ENCODE measurements at regions not wholly inside any gene's neighbourhood (a gene's known extent, or its start where the extent isn't known, plus 50 kb on each side); places are given as distances from the start of the nearest gene placed in this dataset.

DNA sequence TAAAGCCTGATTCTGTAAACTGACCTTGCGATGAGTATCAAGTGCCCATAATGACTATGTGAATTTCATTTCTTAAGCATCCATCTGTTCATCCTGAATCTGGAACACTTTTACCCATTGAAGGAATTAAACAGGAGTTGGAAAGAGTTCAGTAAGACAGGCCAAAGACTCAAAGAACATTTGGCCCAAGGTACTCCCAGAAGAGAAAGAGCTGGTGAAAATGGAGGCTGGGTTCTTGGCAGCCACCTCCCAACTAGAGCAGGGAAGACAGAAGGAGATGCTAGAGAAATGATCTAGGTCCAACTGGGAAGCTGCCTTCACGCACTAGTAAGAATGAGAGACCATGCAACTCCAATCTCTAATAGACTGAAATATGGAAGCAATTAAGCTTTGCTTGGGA lies 57.1 kb upstream of the ADRA1D start:
- Histone ChIP-seq H2BK20ac (ENCODE audit: low read length) (no peak overlapping the region), H3K27ac (ENCODE audit: low read depth, low read length) (no peak overlapping the region), H3K18ac (ENCODE audit: extremely low read depth, low read length) (no peak overlapping the region), H2BK5ac (ENCODE audit: low read depth, low read length) (no peak overlapping the region), H2BK12ac (ENCODE audit: low read depth, low read length) (no peak overlapping the region), H3K36me3 (ENCODE audit: control insufficient read depth in 2 of 4, insufficient read depth in 4 of 4, low read length in 3 of 4) (no peaks in the 10 kb centered on the region), H3K9ac (replicated peaks in 1 of 4; ENCODE audit: extremely low read depth in 1 of 4, low read depth in 3 of 4, low read length in 3 of 4) (no peak overlapping the region), H3K27me3 (replicated peaks in 1 of 4; ENCODE audit: control insufficient read depth in 3 of 4, extremely low read depth in 1 of 4, insufficient read depth in 3 of 4, low read length in 3 of 4) (no peaks in the 10 kb centered on the region), H2AFZ (ENCODE audit: low read length) (no peak overlapping the region), H3K56ac (replicated peaks; ENCODE audit: insufficient read length, low read depth, low read length) (no peak overlapping the region), H3K79me2 (ENCODE audit: control insufficient read depth in 1 of 2, insufficient read depth in 2 of 2, low read length in 2 of 2) (no peaks in the 10 kb centered on the region), H3K23ac (ENCODE audit: insufficient read length) (no peak overlapping the region), H3K4ac (replicated peaks; ENCODE audit: insufficient read length, low read depth, low read length) (no peak overlapping the region), H2BK120ac (replicated peaks; ENCODE audit: low read depth, low read length) (no peak overlapping the region), H4K91ac (replicated peaks; ENCODE audit: insufficient read length, low read length) (no peak overlapping the region), H4K8ac (ENCODE audit: extremely low read depth, insufficient read depth, low read length) (no peak overlapping the region), H3K79me1 (ENCODE audit: low read depth, low read length) (no peaks in the 10 kb centered on the region), H3K14ac (ENCODE audit: insufficient read length) (no peak overlapping the region), H3K4me3 (ENCODE audit: extremely low read depth in 1 of 4, insufficient read depth in 2 of 4, low read depth in 3 of 4, low read length in 4 of 4) (no peak overlapping the region), H3K4me1 (replicated peaks in 1 of 4; ENCODE audit: control insufficient read depth in 3 of 4, insufficient read depth in 4 of 4, low read length in 3 of 4) (no peaks in the 10 kb centered on the region), H2AK5ac (ENCODE audit: low read depth, low read length) (no peak overlapping the region), H4K20me1 (replicated peaks in 1 of 2; ENCODE audit: control insufficient read depth in 1 of 2, insufficient read depth in 2 of 2, low read length in 2 of 2) (no peaks in the 10 kb centered on the region), H3K4me2 (ENCODE audit: insufficient read depth in 1 of 2, low read depth in 2 of 2, low read length in 2 of 2) (no peak overlapping the region), H3K23me2 (ENCODE audit: low read depth, low read length) (no peaks in the 10 kb centered on the region), H3K9me3 (ENCODE audit: insufficient read depth in 2 of 2, low read depth in 1 of 2, low read length in 1 of 2) (peaks cover 0 to 5% of the 10 kb centered on the region in 2 experiments; a peak in 1 of 4 replicates), H4K5ac (ENCODE audit: insufficient read length, low read depth, low read length) (no peak overlapping the region), H2BK15ac (ENCODE audit: low read length) (no peak overlapping the region)
- DNase-seq (ENCODE audit: low read depth in 1 of 2, low spot score in 2 of 2) (no peak), FAIRE-seq (no peak)
- ChIA-PET POLR2A (ENCODE audit: partially characterized antibody) (no interaction called here), CTCF (ENCODE audit: partially characterized antibody) (interaction anchor here (1.0 to 1.7 kb wide), 2 partner anchors 9 to 417 kb away, joined by 3 to 4 read pairs; no protein-coding TSS in a partner anchor)
- WGBS, 2 experiments (ENCODE audit: extremely low coverage in 1 of 2, insufficient coverage in 1 of 2, insufficient read length in 1 of 2, insufficient replicate concordance in 2 of 2, low coverage in 1 of 2, low lambda C conversion rate in 2 of 2, missing lambda C conversion rate in 1 of 2), result 94% methylated on average over 2 of the region's 2 CpGs; no CpG with 5 or more reads in 1 of the 2 experiments
- TF ChIP-seq ATF3 (IDR thresholded peaks at IDR 0.05; ENCODE audit: insufficient read depth, low read depth, low read length), result no peak
- TF ChIP-seq USF2 (IDR thresholded peaks at IDR 0.05; ENCODE audit: low read length), result no peak
- no peak for TF ChIP-seq KDM4A (IDR thresholded peaks at IDR 0.05; ENCODE audit: low read depth, low read length, severe bottlenecking)
- TF ChIP-seq, protein P1, sequence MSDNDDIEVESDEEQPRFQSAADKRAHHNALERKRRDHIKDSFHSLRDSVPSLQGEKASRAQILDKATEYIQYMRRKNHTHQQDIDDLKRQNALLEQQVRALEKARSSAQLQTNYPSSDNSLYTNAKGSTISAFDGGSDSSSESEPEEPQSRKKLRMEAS (IDR thresholded peaks at IDR 0.05), result no peak
- no peak for TF ChIP-seq POU5F1 (IDR thresholded peaks at IDR 0.05; ENCODE audit: low read depth, low read length)
- TF ChIP-seq HDAC6 (IDR thresholded peaks at IDR 0.05; ENCODE audit: low read depth, low read length), result no peak

Data from H1 (cell line).